Neural crest cell (in vitro differentiated cells): ENCODE measurements at regions not wholly inside any gene's neighbourhood (a gene's known extent, or its start where the extent isn't known, plus 50 kb on each side); places are given as distances from the start of the nearest gene placed in this dataset.
"Not testable (repeated sequence)": the region's sequence is repeated elsewhere in the genome, so short reads cannot be mapped to it uniquely, and the experiment has no call there.

Experiments used
- DNase-seq: peaks from one replicate; pipeline ENCODE4 v3.0.0; 2021; ENCODE audit warnings: low read depth, mixed read lengths, low spot score
- H3K27ac Mint-ChIP-seq: one replicate; pipeline ENCODE4 v1.8.0; 2021; ENCODE audit warnings: mild to moderate bottlenecking, mixed read lengths; ENCODE audit not compliant: unreplicated experiment
- H3K27me3 Mint-ChIP-seq: 2 replicates; pipeline ENCODE4 v1.8.0; 2021; ENCODE audit warnings: low read depth, mild to moderate bottlenecking, mixed read lengths
- H3K36me3 Mint-ChIP-seq: 2 replicates; pipeline ENCODE4 v1.8.0; 2021; ENCODE audit warnings: low read depth, mild to moderate bottlenecking, mixed read lengths
- H3K4me1 Mint-ChIP-seq: 2 replicates; pipeline ENCODE4 v1.8.0; 2021; ENCODE audit warnings: mixed read lengths
- H3K4me3 Mint-ChIP-seq: one replicate; pipeline ENCODE4 v1.8.0; 2021; ENCODE audit warnings: mild to moderate bottlenecking, mixed read lengths
- H3K9me3 Mint-ChIP-seq: 2 replicates; pipeline ENCODE4 v1.8.0; 2021; ENCODE audit warnings: mixed read lengths

DNA sequence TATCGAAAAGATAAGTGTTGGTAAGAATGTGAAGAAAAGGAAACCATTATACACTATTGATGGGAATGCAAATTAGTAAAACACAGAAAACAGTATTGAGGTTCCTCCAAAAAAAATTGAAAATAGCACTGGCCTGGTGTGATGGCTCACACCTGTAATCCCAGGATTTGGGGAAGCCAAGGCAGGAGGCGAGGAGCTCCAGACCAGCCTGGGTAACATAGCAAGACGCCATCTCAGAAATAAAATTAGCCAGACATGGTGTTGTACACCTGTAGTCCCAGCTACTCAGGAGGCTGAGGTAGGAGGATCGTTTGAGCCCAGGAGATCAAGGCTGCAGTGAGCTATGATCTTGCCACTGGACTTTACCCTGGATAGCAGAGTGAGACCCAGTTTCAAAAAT, 5303.4 kb upstream of the TPTE start:
- not testable (repeated sequence) for DNase-seq, H3K4me1 Mint-ChIP-seq, H3K4me3 Mint-ChIP-seq, H3K27ac Mint-ChIP-seq, H3K27me3 Mint-ChIP-seq
- Mint-ChIP-seq H3K36me3 (peaks cover 15% of the 10 kb centered on the region), H3K9me3 (peaks cover 38% of the 10 kb centered on the region)

GRCh38 chr21:5219988-5220387, 5301.4 kb upstream of the TPTE start:
- H3K4me1 Mint-ChIP-seq, H3K27ac Mint-ChIP-seq, DNase-seq, H3K27me3 Mint-ChIP-seq, H3K4me3 Mint-ChIP-seq: not testable (repeated sequence)
- Mint-ChIP-seq H3K9me3 (peaks cover 55% of the 10 kb centered on the region), H3K36me3 (peaks cover 23% of the 10 kb centered on the region)

GRCh38 chr21:5220468-5220867, 5300.9 kb upstream of the TPTE start:
- not testable (repeated sequence) for DNase-seq, H3K4me3 Mint-ChIP-seq, H3K27ac Mint-ChIP-seq, H3K4me1 Mint-ChIP-seq, H3K27me3 Mint-ChIP-seq
- Mint-ChIP-seq H3K36me3 (peaks cover 26% of the 10 kb centered on the region), H3K9me3 (peaks cover 58% of the 10 kb centered on the region)

GRCh38 chr21:5221458-5222050, 5299.8 kb upstream of the TPTE start:
- not testable (repeated sequence) for H3K27ac Mint-ChIP-seq, H3K27me3 Mint-ChIP-seq, H3K4me1 Mint-ChIP-seq, H3K4me3 Mint-ChIP-seq, DNase-seq
- Mint-ChIP-seq H3K36me3 (peaks cover 30% of the 10 kb centered on the region), H3K9me3 (peaks cover 60% of the 10 kb centered on the region)

- H3K27ac Mint-ChIP-seq, H3K4me3 Mint-ChIP-seq, DNase-seq, H3K4me1 Mint-ChIP-seq, H3K27me3 Mint-ChIP-seq: not testable (repeated sequence)
- Mint-ChIP-seq H3K36me3 (peaks cover 29% of the 10 kb centered on the region), H3K9me3 (peaks cover 63% of the 10 kb centered on the region)
These were observed 5298.2 kb upstream of the TPTE start for GRCh38 chr21:5222996-5223782.

GRCh38 chr21:5224156-5224555, 5297.2 kb upstream of the TPTE start:
- not testable (repeated sequence) for H3K27ac Mint-ChIP-seq, H3K4me3 Mint-ChIP-seq, H3K4me1 Mint-ChIP-seq, H3K27me3 Mint-ChIP-seq, DNase-seq
- Mint-ChIP-seq H3K36me3 (peaks cover 31% of the 10 kb centered on the region), H3K9me3 (peaks cover 62% of the 10 kb centered on the region)

GRCh38 chr21:5227252-5227651, 5294.1 kb upstream of the TPTE start:
- not testable (repeated sequence) for DNase-seq, H3K27ac Mint-ChIP-seq, H3K27me3 Mint-ChIP-seq, H3K4me1 Mint-ChIP-seq, H3K4me3 Mint-ChIP-seq
- Mint-ChIP-seq H3K36me3 (peaks cover 36% of the 10 kb centered on the region), H3K9me3 (peaks cover 54% of the 10 kb centered on the region)

- not testable (repeated sequence) for H3K27me3 Mint-ChIP-seq, H3K4me1 Mint-ChIP-seq, H3K27ac Mint-ChIP-seq, DNase-seq, H3K4me3 Mint-ChIP-seq
- peaks cover 37% of the 10 kb centered on the region for H3K36me3 Mint-ChIP-seq
- peaks cover 51% of the 10 kb centered on the region for H3K9me3 Mint-ChIP-seq
These were observed 5290.8 kb upstream of the TPTE start for GRCh38 chr21:5230561-5230960.

- not testable (repeated sequence) for H3K27me3 Mint-ChIP-seq, H3K4me3 Mint-ChIP-seq, DNase-seq, H3K27ac Mint-ChIP-seq, H3K4me1 Mint-ChIP-seq
- H3K9me3 Mint-ChIP-seq, result peaks cover 51% of the 10 kb centered on the region
- H3K36me3 Mint-ChIP-seq, result peaks cover 38% of the 10 kb centered on the region
These were observed 5290.1 kb upstream of the TPTE start for GRCh38 chr21:5231261-5231660.

DNA sequence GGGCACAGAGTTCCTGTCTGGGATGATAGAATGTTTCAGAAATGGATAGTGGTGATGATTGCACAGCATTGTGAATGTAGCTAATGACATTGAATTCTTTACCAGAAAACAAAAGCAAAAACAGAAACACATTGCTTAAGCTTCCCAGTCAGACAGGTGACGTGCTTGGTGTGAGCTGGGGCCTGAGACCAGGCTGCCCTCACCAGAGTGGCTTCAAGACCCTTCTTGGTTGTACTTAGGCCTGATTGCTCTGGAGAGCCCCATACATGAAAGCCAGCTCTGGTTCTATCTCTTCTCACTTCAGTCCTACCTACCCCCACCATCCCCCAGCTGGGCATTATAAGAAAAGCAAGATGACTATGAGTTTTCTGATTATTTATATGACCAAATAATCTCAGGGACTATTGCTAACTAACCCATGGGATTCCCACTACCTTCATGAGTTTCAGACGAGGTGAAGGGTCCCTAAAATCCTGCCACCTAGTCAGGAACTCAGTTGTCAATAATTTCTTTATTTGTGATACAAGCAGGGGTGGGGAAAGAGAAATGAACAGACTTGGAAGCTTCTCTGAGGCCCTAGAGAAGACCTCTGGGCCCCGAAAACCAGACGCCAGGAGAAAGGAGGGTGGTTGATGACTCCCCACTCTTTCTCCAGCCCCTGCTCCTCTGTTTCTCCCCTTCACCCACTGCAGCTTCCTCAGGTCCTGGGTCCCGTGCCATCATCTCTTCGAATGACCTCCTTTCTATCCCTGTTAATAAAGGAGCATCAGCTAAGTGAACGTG, 5289.0 kb upstream of the TPTE start:
- H3K27me3 Mint-ChIP-seq, H3K4me3 Mint-ChIP-seq, DNase-seq, H3K4me1 Mint-ChIP-seq, H3K27ac Mint-ChIP-seq: not testable (repeated sequence)
- Mint-ChIP-seq H3K9me3 (peaks cover 46% of the 10 kb centered on the region), H3K36me3 (peaks cover 37% of the 10 kb centered on the region)

DNA sequence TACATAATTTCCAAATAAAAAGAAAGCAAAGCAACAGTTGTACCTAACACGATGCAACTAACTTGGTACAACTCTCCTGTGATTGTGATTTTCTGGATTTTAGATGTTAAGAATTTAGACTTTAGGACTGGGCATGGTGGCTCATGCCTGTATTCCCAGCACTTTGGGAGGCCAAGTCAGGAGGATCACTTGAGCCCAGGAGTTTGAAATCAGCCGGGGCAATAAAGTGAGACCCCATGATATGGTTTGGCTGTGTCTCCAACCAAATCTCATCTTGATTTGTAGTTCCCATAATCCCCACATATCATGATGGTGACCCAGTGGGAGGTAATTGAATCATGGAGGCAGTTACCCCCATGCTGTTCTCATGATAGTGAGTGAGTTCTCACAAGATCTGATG, 5285.6 kb upstream of the TPTE start:
- H3K27ac Mint-ChIP-seq, DNase-seq, H3K27me3 Mint-ChIP-seq, H3K4me1 Mint-ChIP-seq, H3K4me3 Mint-ChIP-seq: not testable (repeated sequence)
- Mint-ChIP-seq H3K36me3 (peaks cover 39% of the 10 kb centered on the region), H3K9me3 (peaks cover 42% of the 10 kb centered on the region)

GRCh38 chr21:5236846-5237675, 5284.3 kb upstream of the TPTE start:
- not testable (repeated sequence) for H3K27me3 Mint-ChIP-seq, H3K27ac Mint-ChIP-seq, DNase-seq, H3K4me3 Mint-ChIP-seq, H3K4me1 Mint-ChIP-seq
- peaks cover 42% of the 10 kb centered on the region for H3K36me3 Mint-ChIP-seq
- H3K9me3 Mint-ChIP-seq, result peaks cover 48% of the 10 kb centered on the region

DNA sequence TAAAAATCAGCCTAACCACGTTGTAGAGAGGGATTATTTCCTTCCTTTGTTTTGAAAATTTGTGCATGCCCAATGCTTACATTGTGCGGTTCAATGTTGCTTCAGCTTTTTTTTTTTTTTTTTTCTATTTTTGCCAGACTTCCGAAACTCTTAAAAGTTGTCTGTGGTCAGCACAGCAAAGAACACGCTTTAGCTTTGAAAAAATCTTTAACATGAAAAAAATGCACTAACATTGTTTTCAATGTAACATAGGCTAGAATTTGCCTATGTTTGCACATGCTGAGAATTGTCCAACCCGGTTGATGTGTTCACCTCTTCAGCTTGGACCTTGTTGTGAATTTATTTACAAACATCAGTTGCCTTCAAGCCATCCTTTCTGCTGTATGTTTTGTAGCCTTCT, 5280.9 kb upstream of the TPTE start:
- H3K36me3 Mint-ChIP-seq, result peaks cover 39% of the 10 kb centered on the region
- not testable (repeated sequence) for H3K27me3 Mint-ChIP-seq, H3K4me1 Mint-ChIP-seq

More for the DNA sequence above, 5280.9 kb upstream of the TPTE start:
- peaks cover 49% of the 10 kb centered on the region for H3K9me3 Mint-ChIP-seq
- H3K27ac Mint-ChIP-seq, DNase-seq, H3K4me3 Mint-ChIP-seq: not testable (repeated sequence)
